NCI-H2171 treated with DMSO at 0.1 percent for 48 hours (cell line): ENCODE measurements at regions not wholly inside any gene's neighbourhood (a gene's known extent, or its start where the extent isn't known, plus 50 kb on each side); places are given as distances from the start of the nearest gene placed in this dataset.

Source experiments
- DNase-seq: peaks from one replicate; lab custom pipeline; 2025; lab: John Stamatoyannopoulos, UW

DNA sequence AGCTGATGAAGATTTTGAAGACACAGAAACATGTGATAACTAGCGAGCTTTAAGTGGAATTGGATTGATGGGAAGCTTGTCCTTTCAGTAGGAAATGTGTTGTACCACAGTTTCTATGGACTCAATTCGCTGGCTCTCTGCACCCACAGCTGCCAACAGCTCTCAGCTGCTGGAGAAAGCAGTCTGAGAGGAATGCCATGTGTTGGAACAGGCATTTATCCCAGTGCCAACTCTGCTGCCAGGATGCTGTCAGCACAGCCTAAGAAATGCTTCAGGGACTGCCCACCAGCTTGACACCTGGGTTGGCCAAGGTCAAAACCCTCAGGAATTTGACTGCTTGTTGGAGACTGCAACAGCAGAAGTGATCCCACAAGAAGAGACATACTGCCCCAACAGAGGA is 193.0 kb upstream of the THSD7B start:
- no peak for DNase-seq

DNA sequence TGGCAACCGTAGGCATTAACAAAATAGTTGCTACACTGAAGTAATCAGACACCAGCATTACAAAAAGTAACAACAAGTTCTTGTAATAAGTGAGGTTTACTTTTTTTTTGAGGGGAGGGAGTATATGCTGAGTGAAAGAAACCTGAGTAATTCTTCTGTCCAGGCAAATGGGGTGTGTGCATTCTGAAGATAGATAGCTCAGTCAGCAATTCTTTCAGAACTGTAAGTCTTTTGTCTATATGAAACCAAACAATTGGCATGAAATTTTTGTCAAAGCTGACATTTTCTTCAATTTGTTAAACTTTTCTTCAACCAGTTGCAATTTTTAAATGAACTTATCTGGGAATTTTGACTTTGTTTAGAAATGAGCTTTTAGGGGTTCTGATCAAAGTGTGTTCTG is 208.1 kb upstream of the THSD7B start:
- DNase-seq, result no peak

DNA sequence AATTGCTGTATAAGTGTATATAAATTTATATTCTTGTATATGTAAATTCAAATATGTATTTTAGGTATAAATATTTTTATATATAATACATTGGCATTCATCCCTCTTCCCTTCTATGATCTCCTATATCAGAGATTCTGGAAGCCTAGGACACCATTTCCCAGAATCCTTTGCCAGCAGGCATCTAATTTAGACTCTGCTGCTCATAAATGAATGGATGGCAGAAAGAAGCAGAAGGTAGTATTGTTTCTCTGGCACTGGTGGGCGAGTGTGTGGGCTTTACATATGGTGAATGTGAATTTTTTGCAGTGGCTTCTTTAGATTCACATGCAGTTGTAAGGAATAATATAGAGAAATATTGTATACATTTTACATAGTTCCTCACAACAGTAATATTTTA is 215.2 kb upstream of the THSD7B start:
- DNase-seq, result no peak

DNA sequence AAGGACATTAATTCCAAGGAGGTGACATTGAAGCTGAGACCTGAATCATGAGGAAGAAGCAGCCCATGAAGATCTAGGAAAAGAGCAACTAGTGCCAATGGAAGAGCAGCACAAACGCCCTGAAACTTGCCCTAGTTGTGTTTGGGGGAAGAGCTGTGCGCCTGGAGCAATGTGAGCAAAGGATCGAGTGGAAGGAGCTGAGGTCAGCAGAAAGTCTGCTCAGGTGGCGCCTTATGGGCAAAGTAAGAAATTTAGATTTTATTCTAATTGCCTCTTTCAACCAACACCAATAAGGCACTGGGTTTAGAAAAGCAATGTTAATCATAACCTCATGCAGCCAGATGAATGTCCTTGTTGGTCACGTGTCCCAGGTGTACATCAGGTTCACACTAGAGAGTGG is 226.0 kb upstream of the THSD7B start:
- no peak for DNase-seq

DNA sequence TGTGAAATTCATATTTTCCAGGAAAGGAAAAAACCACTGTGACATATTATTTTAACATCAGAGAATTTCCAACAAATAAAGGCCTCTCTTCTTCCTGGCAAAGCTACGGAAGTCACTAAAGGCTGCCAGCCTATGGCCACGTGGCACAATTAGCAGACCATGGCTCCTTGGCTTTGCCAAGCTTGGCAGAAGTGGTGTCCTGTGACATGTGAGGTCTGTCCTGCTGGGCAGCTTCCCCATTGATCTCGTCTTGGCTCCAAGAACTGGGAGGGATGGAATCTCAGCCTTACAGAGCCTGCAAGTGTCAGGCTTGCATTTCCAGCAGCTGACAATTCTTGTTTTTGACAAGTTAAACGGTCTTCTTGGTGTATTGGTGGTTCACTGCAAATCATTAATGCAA is 226.9 kb upstream of the THSD7B start:
- no peak for DNase-seq

DNA sequence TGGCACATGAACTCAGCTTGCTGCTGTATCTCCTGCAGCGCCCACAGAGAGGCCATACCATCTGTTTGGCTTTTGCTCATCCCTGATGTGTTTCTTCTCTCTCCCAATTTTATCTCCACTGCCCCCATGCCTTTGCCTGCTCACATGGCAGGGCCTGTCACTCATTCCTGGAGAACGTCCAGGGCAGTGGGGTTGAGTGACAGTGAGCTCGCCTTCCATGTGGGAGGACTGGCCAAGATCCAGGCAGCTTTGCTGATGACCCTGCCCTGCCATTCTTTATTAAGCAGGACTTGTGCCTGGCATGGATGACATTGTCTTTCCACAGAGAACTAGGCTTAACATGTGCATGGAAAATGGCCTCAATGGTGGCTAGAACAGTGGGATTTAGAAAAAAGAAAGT is 230.5 kb upstream of the THSD7B start:
- DNase-seq, result no peak

DNA sequence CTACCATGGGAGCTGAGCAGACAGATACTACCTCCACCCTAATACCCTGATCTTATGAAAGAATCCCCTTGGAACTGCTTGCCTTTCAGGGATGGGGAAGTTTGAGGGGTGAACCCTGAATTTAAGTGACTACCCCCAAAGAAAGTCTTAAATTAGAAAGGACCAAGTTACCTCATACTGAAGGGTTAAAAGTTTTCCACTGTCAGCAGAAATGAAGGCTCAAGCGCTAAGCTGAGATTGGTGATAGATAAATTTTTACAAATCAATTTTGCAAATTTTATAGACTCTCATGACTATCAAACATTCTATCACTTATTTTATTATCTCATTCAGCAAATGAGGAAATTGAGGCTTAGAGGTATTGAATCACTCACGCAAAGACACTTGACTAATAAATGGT is 233.2 kb upstream of the THSD7B start:
- no peak for DNase-seq

- no peak for DNase-seq
Measured at GRCh38 chr2:136531731-136532130, 233.6 kb upstream of the THSD7B start.

DNA sequence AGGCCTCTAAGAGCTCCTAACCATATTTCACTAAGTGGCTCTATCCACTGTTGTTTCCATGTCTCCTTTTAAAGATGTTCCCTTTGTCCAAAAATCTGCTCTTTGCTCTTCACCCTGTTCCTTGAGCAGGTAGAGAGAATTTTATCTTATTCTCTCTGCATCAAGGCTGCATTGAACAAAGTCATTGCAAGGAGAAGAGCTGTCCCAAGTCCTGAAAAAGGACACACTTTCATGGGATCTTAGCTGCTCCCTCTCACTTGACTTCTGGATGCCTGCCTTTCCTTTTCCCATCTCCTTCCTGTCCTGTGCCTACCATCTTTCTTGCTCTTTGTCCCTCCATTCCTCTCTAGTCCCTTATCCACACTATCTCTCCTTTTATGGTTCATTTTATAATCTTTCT is 235.2 kb upstream of the THSD7B start:
- DNase-seq, result no peak

GRCh38 chr2:136527560-136527959 is 237.8 kb upstream of the THSD7B start:
- no peak for DNase-seq

GRCh38 chr2:136522724-136523123 is 242.6 kb upstream of the THSD7B start:
- no peak for DNase-seq

- no peak for DNase-seq
Measured at GRCh38 chr2:136517716-136518115, 247.6 kb upstream of the THSD7B start.

DNA sequence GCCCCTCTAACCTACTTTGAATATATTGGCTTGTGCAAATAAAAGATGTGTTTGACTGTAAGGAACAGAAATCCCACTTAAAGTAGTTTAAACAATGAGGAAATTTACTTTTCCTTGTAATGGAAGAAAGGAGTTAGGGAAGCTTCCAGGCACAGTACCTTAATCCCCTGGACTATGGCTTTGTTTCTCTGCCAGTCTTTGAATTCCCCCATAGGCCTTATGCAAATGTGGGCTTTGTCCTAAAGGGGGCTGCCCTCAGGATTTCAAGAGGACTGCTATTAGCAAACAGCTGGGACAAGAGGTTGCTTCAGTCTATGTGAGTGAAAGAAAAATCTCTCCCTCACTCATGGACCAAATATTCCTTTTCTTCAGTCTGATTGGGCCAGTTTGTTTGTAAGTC is 255.1 kb upstream of the THSD7B start:
- DNase-seq, result no peak

- DNase-seq, result no peak
Measured at GRCh38 chr2:136505462-136505861, 259.9 kb upstream of the THSD7B start.

DNA sequence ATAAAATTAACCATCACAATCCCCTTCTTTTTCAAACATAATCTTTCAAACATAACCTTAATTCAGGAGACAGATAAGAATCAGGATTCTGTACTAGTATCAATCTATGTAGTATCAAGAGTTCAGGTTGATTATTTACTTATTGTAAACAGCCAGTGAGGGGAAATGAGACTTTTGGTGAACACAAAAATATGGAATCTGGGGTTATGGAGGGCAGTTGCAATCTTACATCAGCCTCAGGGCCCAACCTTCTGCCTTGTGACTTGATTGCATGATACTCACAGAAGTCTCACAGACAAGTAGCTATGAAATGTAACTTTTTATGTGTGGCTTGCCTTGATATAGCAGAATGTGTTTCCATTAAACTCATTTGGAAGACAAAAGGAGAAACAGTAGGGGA is 262.7 kb upstream of the THSD7B start:
- no peak for DNase-seq

DNA sequence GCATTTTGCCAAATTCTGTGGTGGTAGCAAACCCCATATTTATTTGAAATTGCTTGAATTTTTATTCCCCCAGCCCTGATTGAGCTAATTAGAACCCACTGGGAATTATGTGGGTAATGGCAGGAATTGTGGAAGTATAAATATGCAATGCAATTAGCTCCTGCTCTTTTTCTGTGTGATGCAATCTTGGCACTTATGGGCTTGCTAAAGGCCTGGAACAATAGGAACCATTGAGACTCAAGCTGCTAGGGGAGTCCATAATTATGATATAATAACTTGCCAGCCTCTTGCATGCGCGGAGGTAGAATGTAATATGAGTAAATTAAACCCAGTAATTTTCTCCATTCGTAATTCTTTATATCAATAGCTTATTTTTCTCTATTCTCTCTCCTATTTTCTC is 267.6 kb upstream of the THSD7B start:
- DNase-seq, result peak; percentile 12

DNA sequence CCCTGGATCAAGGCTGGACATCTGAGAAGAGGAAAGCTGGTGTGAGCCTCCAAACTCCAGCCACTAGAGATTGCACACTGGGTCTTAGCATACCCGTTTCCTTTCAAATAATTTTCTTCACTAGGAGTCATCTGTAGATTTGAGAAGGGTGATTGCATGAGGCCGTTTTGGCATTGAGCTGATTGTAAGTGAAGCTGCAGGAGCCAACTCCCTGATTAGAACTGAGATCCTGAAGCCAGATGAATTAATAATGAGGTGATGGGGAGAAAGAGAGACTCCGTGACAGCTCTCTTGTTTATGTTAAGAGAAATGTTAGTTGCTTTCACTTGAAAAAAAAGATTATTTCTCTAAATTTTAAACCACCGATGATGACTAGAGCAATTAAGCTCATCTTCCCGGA is 268.4 kb upstream of the THSD7B start:
- no peak for DNase-seq

GRCh38 chr2:136495636-136496035 is 269.7 kb upstream of the THSD7B start:
- no peak for DNase-seq

DNA sequence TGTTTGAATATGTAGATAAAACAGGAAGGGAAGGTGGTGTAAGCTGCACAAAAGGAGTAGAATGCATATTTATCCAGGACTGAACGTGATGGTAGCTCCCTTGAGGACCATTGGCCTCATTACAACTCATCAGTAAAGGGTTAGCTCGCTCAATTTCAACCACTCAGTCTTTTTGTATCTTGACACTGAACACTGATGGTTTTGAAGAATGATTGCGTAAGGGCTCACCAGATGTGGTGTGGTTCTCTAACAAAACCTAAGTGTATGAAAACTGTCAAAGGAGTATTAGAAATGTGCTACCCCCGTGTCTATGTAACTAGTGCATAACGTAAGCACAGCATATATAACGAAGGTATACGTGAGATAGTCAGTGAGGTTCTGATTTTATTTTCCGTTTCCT is 272.4 kb upstream of the THSD7B start:
- peak; percentile 20 for DNase-seq

GRCh38 chr2:136490100-136490499 is 275.2 kb upstream of the THSD7B start:
- DNase-seq, result no peak

GRCh38 chr2:136487421-136487820 is 277.9 kb upstream of the THSD7B start:
- peak; percentile 10 for DNase-seq

GRCh38 chr2:136486115-136486514 is 279.2 kb upstream of the THSD7B start:
- DNase-seq, result no peak

GRCh38 chr2:136482966-136483365 is 282.4 kb upstream of the THSD7B start:
- no peak for DNase-seq

DNA sequence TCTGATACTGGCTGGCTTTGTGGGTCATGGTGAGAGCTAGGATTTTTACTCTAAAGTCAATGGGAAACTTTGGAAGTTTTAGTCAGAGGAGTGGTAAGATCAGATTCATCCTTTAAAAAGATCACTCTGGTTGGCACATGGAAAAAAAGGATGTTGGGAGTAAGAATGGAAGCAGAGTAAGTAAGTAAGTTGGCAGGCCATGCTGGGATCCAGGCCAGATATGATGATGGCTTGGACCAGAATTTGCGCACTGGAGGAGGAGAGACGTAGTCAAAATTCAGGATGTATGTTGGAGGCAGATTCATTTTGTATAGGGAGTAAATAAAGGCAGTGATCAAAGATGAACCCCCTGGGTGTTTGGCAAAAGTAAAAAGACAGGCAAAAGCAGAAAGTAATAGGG is 283.3 kb upstream of the THSD7B start:
- no peak for DNase-seq

GRCh38 chr2:136479696-136480095 is 285.6 kb upstream of the THSD7B start:
- DNase-seq, result no peak
